PC-3 (cell line): ENCODE measurements at regions not wholly inside any gene's neighbourhood (a gene's known extent, or its start where the extent isn't known, plus 50 kb on each side); places are given as distances from the start of the nearest gene placed in this dataset.

Experiments
- ATAC-seq: fragments of 200-7000 bp; cut with Tn5 transposase; 2 replicates; pipeline ENCODE4 v1.9.1; 2020; ENCODE audit warnings: mild to moderate bottlenecking, moderate library complexity
- BruUV-seq: library from RNA; stranded (reverse); fragments of 400-500 nt; replicated peaks from 2 replicates; lab custom pipeline; 2021; lab: Mats Ljungman, UMichigan
- CTCF ChIA-PET: fragments of 300-600 bp; sonication (Branson Sonifier 250); formaldehyde crosslinking; loops from one replicate; lab custom pipeline; 2022; ENCODE audit warnings: antibody characterized with exemption; lab: Charles Lee
- POLR2A ChIA-PET: fragments of 300-600 bp; sonication (Branson Sonifier 250); formaldehyde crosslinking; loops from one replicate; lab custom pipeline; 2022; ENCODE audit warnings: antibody characterized with exemption; ENCODE audit not compliant: unreplicated experiment; lab: Charles Lee
- DNase-seq: peaks from one replicate; pipeline ENCODE4 v3.0.0-alpha.2; 2015
- H2AFZ ChIP-seq: fragments of 300-600 bp; sonication (generic); 2 replicates; pipeline ENCODE4 v1.6.0; 2016; ENCODE audit warnings: antibody characterized with exemption, low read length
- H3F3A ChIP-seq: fragments of 300-600 bp; sonication (generic); one replicate; pipeline ENCODE4 v1.6.0; 2017; ENCODE audit warnings: antibody characterized with exemption, low read length, control low read depth, mild to moderate bottlenecking; ENCODE audit not compliant: unreplicated experiment
- H3K27ac ChIP-seq: fragments of 300-600 bp; sonication (generic); 2 replicates; pipeline ENCODE4 v1.5.1; 2016; ENCODE audit warnings: mild to moderate bottlenecking, low read length
- H3K27me3 ChIP-seq: fragments of 300-600 bp; sonication (generic); 2 replicates; pipeline ENCODE4 v1.6.1; 2016; ENCODE audit warnings: low read length, mixed read lengths
- H3K36me3 ChIP-seq: fragments of 300-600 bp; sonication (generic); 2 replicates; pipeline ENCODE4 v1.6.1; 2016; ENCODE audit warnings: low read depth, mixed run types, low read length, mixed read lengths
- H3K4me1 ChIP-seq: fragments of 300-600 bp; sonication (generic); 2 replicates; pipeline ENCODE4 v1.5.1; 2016; ENCODE audit warnings: low read length; ENCODE audit not compliant: insufficient read depth
- H3K4me2 ChIP-seq: fragments of 300-600 bp; sonication (generic); 2 replicates; pipeline ENCODE4 v1.6.0; 2016; ENCODE audit warnings: low read length
- H3K4me3 ChIP-seq: fragments of 300-600 bp; sonication (generic); 2 replicates; pipeline ENCODE4 v1.5.1; 2016; ENCODE audit warnings: mild to moderate bottlenecking, low read length, mixed read lengths
- H3K79me2 ChIP-seq: fragments of 300-600 bp; sonication (generic); 2 replicates; pipeline ENCODE4 v1.6.1; 2017; ENCODE audit warnings: low read length, mixed read lengths
- H3K9ac ChIP-seq: fragments of 300-600 bp; sonication (generic); 2 replicates; pipeline ENCODE4 v1.6.0; 2016; ENCODE audit warnings: mild to moderate bottlenecking, low read length
- H3K9me2 ChIP-seq: fragments of 300-600 bp; sonication (generic); replicated peaks from 2 replicates; pipeline ENCODE4 v1.6.1; 2016; ENCODE audit warnings: mixed run types, low read length, mixed read lengths
- H3K9me3 ChIP-seq: fragments of 300-600 bp; sonication (generic); 2 replicates; pipeline ENCODE4 v1.6.1; 2016; ENCODE audit warnings: low read length, mixed read lengths
- H4K20me1 ChIP-seq: fragments of 300-600 bp; sonication (generic); 2 replicates; pipeline ENCODE4 v1.6.1; 2016; ENCODE audit warnings: low read length, mixed read lengths
- CTCF ChIP-seq: fragments of 300-600 bp; sonication (generic); conservative IDR thresholded peaks from 2 replicates; pipeline ENCODE4 v1.5.1; 2017; ENCODE audit warnings: antibody characterized with exemption, low read depth, mild to moderate bottlenecking, low read length
- EZH2 ChIP-seq: fragments of 300-600 bp; sonication (generic); IDR thresholded peaks from one replicate; pipeline ENCODE4 v1.6.1; 2017; ENCODE audit warnings: antibody characterized with exemption, mild to moderate bottlenecking, low read length; ENCODE audit not compliant: unreplicated experiment
- EZH2phosphoT487 ChIP-seq: fragments of 300-600 bp; sonication (generic); IDR thresholded peaks from 2 replicates; pipeline ENCODE4 v1.6.1; 2018; ENCODE audit warnings: mild to moderate bottlenecking, antibody characterized with exemption, low read length, borderline replicate concordance
- intact Hi-C: fragments of 100-400 bp; cut with micrococcal nuclease; formaldehyde crosslinking; loops from 2 replicates; pipeline ENCODE4 v1.9.0; 2023

DNA sequence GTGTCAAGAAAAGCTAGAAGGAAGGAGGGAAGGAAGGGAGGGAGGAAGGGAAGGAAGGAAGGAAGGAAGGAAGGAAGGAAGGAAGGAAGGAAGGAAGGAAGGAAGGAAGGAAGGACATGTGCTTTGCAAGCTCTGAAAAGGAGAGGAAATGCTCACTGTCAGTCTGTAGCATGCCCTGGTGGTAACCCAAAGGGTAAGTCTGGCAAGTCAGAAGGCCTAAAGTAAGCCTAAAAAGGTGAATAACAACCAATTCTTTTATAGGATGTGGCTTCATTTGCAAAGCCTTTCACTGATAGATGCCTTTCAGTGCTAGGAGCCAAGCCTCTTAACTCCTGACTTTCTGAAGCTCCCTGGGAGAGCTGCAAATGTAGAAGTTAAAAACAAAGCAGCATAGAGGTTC, 542.6 kb downstream of the CFAP47 start:
- no peaks in the 10 kb centered on the region for H3K36me3 ChIP-seq
- intact Hi-C loops: no loop called here
- DNase-seq (no peak), ATAC-seq (no peak)
- H4K20me1 ChIP-seq: no peaks in the 10 kb centered on the region
- no peaks in the 10 kb centered on the region for H3K9me2 ChIP-seq
- TF ChIP-seq CTCF: no peak
- no peak for TF ChIP-seq EZH2
- no peak for TF ChIP-seq EZH2phosphoT487
- no peaks in the 10 kb centered on the region for H3K4me1 ChIP-seq
- ChIA-PET CTCF (no interaction called here), POLR2A (no interaction called here)
- H3K9ac ChIP-seq: no peak overlapping the region
- no peaks in the 10 kb centered on the region for H3K27me3 ChIP-seq
- no peaks in the 10 kb centered on the region for H3K79me2 ChIP-seq
- BruUV-seq: no TSS peak
- H3K4me3 ChIP-seq: no peak overlapping the region
- H3K27ac ChIP-seq: no peak overlapping the region
- H3K9me3 ChIP-seq: no peaks in the 10 kb centered on the region
- H3K4me2 ChIP-seq: no peak overlapping the region
- no peak overlapping the region for H2AFZ ChIP-seq
- no peaks in the 10 kb centered on the region for H3F3A ChIP-seq

GRCh38 chrX:36480441-36480990, 527.6 kb upstream of the FAM47C start:
- Histone ChIP-seq H3K79me2 (no peaks in the 10 kb centered on the region), H3K27ac (no peak overlapping the region), H3F3A (no peaks in the 10 kb centered on the region), H4K20me1 (no peaks in the 10 kb centered on the region), H3K36me3 (no peaks in the 10 kb centered on the region), H2AFZ (no peak overlapping the region), H3K4me3 (no peak overlapping the region), H3K9me2 (no peaks in the 10 kb centered on the region), H3K4me2 (no peak overlapping the region), H3K9ac (no peak overlapping the region), H3K9me3 (no peaks in the 10 kb centered on the region), H3K27me3 (no peaks in the 10 kb centered on the region), H3K4me1 (no peaks in the 10 kb centered on the region)
- BruUV-seq: no TSS peak
- ChIA-PET CTCF (no interaction called here), POLR2A (no interaction called here)
- ATAC-seq: no peak
- intact Hi-C loops: no loop called here
- TF ChIP-seq CTCF (no peak), EZH2phosphoT487 (no peak), EZH2 (no peak)
- no peak for DNase-seq

DNA sequence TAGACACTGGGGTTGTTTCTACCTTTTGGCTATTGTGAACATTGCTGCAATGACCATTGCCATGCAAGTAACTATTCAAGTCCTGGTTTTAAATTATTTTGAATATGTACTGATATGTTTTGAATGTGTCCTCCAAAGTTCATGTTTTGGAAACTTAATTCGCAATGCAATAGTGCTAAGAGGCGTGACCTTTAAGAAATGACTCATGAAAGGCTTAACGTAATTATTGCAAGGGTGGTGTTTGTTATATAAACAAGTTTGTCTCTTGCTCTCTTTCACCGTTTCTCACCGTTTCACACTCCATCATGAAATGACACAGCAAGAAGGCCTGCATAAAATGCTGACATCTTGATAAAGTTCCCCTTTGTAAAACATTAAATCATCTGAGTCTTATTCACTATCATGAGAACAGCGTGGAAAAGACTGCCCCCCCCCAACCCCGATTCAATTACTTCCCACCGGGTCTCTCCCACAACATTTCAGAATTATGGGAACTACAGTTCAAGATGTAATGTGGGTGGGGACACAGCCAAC, 506.9 kb upstream of the FAM47C start:
- CTCF ChIA-PET: no interaction called here
- H3K9me2 ChIP-seq: no peaks in the 10 kb centered on the region
- H3F3A ChIP-seq: no peaks in the 10 kb centered on the region

More for the DNA sequence above, 506.9 kb upstream of the FAM47C start:
- no peak overlapping the region for H3K4me3 ChIP-seq
- H3K4me2 ChIP-seq: no peak overlapping the region
- BruUV-seq: no TSS peak
- H3K9me3 ChIP-seq: no peaks in the 10 kb centered on the region
- no peaks in the 10 kb centered on the region for H3K27me3 ChIP-seq
- H2AFZ ChIP-seq: no peak overlapping the region
- ATAC-seq (no peak), DNase-seq (no peak)
- H3K79me2 ChIP-seq: no peaks in the 10 kb centered on the region
- H4K20me1 ChIP-seq: no peaks in the 10 kb centered on the region
- no peaks in the 10 kb centered on the region for H3K36me3 ChIP-seq
- intact Hi-C loops: no loop called here
- no peak overlapping the region for H3K9ac ChIP-seq
- POLR2A ChIA-PET: no interaction called here
- TF ChIP-seq CTCF: no peak
- no peak for TF ChIP-seq EZH2
- no peak for TF ChIP-seq EZH2phosphoT487
- H3K27ac ChIP-seq: no peak overlapping the region
- no peaks in the 10 kb centered on the region for H3K4me1 ChIP-seq
